KG1 (cell line): ENCODE measurements at regions not wholly inside any gene's neighbourhood (a gene's known extent, or its start where the extent isn't known, plus 50 kb on each side); places are given as distances from the start of the nearest gene placed in this dataset.

Source experiments
- DNase-seq: peaks from one replicate; lab custom pipeline; 2025; lab: John Stamatoyannopoulos, UW

DNA sequence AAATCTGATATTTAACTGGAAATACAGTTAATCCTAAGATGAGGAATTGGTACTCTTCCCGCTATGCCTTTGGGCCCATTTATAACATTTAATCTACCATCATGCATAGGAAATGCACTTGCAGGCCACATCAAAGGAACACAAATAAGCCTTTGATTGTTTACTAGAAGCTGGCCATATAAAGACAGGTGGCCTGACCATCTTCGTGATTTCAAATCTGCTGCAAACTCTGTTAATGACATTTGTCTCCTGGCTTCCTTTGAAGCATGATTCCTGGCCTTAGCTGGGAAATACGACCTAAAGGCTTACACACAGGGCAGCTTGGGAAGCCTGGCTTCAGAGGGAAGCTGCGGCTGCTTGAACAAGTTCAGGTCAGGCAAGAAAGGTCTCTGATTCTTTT, 552.1 kb downstream of the CDH26 start:
- no peak for DNase-seq

DNA sequence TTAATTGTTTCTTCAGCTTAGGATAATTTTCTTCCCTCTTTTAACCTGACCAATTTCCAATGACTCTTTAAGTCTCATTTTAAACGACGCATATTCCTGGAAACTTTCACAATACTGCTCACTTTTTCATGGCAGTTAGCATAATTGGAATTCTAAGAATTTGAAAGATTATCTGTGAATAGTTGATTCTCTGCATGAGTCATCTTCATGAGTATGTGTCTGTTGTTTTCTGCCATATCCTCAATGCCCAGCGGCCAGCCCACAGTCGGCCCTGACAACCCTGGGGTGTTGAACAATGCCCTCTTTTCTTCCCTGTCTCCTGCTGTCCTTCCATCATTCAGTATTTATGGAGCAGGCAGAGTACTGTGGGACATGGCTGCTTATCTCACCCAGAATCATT, 554.2 kb downstream of the CDH26 start:
- no peak for DNase-seq

DNA sequence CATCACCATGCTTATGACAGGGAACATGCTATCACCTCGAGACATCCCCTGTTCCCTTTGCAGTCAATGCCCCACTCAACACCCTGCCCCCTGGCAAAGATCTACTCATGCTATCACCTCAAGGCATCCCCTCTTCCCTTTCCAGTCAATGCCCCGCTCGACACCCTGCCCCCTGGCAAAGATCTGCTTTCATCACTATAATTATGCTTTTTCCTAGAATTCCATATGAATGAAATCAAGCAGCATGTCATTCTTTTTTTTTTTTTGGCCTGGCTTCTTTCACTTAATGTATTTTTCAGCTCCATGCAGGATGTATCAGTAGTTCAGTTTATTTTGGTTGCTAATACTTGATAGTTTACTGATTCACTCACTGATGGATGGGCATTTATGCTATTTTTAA, 554.9 kb downstream of the CDH26 start:
- no peak for DNase-seq

DNA sequence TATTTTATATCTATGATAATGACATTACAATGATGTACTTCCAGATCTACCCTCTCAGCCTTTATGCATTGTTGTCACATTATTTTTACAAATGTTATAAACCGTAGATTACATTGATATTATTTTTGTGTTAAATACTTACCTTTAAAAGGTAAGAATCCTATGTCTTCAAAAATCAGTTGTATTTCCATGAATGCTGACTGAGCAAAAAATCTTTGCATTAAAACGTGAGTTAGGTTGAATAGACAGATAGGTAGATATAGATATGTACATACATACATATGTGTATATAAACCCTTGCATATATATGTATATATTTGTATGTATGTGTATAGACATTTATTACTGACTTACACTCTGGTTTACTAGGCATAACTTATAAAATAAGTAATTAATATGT, 558.2 kb downstream of the CDH26 start:
- no peak for DNase-seq

DNA sequence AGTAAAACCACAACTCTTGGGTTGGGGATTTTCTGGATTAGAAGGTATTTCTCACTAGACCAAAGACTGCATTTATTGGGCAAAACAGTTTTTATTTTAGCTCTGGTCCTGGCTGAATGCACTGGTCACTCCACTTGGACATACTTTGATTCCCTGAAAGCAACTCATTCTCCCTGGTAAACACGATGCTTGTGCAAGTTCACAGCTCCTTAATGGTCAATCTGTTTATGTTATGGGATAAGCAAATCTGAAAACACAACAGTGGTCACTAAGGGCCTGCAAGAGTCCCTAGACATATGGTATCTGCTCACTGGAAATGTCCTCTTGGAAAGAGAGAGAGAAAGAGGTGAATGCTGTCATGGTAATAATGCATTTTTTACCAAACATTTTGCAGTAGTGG, 559.8 kb downstream of the CDH26 start:
- DNase-seq, result no peak

DNA sequence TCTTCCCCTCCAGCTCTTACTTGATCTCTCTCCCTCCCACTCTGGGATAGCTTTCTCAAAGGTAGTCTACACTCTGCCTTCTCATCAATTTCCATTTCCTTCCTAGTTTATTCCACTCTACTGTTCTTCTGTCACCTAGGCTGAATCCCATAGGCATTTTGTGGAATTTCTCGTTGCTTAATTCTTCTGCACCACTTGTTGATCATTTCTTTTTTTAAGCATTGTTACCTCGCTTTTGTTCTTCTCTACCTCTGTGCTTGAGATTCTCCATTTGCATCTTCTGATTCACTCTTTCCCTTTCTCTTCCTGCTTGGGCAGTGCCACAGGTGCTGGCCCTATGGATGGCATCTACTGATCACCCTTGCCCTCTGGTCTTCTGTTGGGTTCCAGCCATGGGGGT, 567.2 kb downstream of the CDH26 start:
- DNase-seq, result no peak

DNA sequence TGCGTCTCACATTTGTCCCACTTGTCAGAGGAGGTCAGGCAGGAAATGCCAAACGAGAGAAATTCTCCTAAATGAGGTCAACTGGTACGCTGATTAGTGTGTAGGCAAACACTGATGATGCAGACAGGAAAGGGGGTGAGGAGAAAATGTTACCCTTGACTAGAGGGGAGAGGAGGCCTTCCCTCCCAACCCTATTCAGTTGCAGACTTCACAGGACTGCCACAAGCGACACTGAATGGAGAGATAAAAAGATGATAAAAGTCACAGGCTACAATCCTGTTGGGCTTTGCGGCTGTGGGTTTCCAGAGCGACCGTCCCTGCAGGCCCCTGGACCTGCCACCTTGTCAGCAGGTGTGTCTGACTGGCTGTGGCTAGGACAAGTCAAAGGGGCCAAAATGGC, 569.4 kb downstream of the CDH26 start:
- DNase-seq, result no peak

DNA sequence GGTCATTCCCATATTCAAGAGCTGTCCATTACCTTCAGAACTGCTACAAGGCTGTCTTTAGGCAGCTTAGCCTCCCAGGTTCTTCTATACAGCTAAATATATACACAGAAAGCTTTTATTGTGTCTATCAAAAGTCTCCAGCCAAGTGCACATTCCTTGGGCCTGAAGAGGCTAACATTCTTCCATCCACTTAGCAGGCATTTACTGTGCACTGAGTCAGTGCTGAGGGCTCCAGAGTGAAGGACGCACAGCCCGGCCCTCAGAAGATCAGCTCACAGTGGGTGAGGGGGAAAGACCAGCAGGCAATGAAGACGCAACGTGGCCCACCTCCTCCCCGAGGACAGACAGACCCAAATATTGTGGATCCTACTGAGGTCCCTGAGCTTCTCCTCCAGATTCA, 569.9 kb downstream of the CDH26 start:
- DNase-seq, result no peak

DNA sequence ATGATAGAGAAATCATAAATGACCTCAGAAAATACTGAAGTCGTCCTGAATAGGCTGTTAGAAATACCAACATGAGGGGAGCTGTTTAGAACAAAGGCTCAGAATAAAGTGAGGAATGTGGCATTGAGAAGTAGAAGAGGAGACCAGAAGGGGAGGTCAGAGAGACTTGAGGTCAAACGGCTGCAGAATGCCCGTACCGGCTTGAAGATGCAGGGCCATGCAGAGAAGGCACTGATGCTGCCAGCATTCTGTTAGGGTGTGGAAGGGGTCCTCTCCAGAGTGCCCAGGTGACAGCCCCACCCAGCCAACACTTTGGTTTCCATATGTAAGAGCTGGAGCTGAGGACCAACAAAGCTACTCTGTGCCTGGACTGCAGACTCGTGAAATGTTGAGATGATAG, 570.9 kb downstream of the CDH26 start:
- DNase-seq, result no peak

DNA sequence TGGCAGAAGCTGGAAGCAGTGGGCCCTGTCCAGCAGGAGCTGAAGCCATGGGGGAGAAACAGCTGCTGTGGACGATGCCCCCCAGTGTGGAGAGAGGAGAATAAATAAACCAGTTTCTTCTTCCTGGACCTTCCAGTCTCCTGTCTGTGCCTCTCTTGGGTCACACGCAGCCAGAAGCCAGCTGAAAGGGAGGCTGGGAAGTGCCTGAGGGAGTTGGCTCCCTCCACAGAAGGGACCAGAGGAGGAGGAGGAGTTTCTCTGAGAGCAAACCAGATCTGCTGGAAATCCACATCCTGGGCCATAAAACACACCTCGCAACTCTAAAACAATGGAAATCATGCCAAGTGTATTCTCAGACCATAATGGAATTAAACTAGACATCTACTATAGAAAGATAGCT, 577.0 kb downstream of the CDH26 start:
- DNase-seq, result no peak

DNA sequence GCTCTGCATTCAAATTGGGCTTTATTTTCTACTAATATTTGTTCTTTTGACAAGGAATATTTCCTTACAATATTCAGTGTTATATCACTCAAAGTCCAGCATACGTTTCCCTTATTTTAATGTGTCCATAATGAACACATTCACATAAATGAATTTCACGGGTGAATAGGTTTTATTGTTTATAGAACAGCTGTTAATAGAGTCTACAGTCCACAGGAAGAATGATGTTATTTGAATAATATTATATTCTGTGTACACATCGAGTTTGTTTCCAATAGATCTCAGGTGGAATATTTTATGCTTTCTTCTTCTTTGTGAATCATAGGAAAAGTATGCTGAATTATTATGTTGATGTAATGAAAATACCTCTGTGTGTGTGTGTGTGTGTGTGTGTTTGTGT, 582.4 kb downstream of the CDH26 start:
- DNase-seq, result no peak

DNA sequence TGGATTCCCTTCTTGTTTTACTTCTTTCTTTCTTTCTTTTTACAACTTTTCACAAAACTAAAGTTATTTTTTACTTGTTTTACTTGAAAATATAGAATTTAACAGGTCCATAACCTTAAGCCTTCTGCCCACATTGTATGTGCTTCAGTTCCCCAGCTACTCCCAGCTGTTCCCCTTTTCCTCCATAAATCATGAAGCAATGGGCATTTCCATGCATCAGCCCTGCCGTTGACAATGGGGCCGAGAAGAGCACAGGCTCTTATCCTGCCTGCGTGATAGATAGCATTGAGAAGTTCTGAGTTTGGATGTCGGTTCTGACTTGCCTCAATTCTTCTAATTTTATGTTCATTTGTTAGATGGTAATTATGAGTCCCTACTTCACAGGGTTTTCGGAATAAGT, 583.8 kb downstream of the CDH26 start:
- no peak for DNase-seq

DNA sequence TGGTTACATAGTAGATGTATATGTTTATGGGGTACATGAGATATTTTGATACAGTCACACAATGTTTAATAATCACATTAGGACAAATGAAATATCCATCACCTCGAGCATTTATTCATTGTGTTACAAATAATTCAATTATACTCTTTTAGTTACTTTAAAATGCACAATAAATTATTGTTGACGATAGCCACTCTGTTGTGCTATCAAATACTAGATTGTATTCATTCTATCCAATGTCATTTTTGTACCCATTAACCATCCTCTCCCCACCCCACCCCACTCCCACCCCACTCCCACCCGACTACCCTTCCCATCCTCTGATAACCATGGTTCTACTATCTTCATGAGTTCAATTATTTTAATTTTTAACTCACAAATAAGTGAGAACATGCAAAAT, 585.4 kb downstream of the CDH26 start:
- no peak for DNase-seq

DNA sequence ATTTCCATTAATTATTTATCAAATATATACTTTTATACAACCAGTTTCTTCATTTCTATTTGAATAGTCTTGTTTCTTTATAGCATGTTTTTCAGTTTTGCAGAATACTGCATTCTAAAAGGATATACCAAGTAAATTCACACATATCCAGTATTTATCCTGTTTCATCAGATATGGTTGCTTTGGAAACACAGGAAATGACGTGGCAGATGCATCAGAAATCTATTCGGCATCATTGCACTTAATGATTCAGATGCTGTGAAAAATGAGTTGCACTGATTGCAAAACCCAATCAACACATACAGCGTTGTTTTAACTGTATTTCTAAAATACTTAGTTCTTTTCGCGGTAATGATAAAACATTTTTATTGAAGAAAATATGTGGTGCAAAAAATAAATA, 594.9 kb downstream of the CDH26 start:
- DNase-seq, result no peak

DNA sequence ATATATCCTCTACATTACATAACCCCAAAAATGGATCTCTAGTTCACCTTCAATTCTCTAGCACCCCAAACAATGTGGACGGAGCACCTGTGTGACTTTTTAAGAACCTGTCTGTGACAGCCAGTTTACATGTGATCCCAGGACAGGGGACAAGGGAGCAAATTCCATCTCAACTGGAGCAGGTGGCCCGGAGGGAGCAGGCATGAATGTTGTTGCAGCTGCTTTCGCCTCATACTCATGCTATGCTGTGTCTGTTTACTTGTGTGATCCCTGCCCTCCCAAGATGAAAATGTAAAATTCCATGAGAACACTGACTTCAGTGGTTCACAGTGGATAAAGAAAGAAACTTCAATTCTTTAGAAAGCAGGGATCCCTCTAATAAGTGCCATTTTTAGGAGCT, 600.3 kb downstream of the CDH26 start:
- no peak for DNase-seq

DNA sequence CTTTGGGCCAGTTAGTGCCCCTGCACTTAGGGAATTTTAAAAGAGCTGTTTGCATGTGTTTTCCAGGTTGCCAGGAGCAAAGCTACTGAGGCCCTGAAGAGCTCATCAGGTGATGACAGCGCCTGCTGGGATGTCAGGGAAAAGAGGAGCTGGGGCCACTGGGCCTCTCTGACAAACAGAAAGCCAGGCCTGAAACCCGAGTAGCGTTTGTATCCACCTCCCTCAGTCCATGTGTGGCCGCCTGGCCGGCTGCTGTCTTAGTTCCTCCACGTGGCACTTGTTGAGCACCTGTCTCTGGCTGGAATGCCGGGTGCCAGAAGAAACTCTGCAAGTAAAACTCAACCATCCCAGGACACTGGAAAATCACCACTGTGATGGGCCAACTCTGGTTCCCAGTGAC, 601.2 kb downstream of the CDH26 start:
- DNase-seq, result no peak

DNA sequence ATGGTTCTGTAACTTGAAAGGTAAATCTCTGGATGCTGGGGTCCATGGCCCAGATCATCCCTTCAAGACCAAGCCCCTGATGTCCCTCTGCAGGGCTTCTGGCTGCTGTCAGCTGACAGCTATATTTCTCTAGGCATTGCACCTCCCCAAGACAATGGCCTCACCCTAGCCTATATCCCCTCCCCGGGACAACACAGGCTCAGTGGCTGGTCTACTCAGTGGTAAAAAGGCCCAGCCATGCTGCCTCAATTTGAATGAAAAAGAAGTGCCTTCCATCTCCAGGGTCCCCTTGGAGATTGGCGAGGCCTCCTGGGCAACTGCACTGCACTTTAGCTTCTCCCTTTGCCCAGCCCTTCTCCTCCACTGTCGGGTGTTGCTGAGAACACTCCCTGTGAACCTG, 602.8 kb downstream of the CDH26 start:
- DNase-seq, result no peak

DNA sequence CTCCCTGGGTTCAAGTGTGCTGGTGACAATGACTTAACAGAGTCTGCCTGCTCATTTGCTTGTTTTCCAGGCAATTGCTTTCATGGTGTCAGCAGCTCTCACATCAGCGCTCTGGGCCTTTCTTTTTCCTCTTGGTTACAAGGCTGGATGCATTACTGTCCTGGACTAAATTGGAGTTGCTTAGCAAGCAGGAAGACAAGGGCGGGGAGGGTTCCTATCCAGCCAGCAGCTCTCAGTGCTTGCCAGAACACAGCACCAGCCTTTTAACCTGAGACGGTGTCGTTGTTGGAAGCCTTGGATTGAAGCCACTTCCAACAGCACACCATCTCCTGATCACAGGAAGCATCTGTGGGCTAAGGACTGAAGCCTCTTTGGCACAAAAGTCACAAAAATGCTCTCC, 606.9 kb downstream of the CDH26 start:
- DNase-seq, result no peak

DNA sequence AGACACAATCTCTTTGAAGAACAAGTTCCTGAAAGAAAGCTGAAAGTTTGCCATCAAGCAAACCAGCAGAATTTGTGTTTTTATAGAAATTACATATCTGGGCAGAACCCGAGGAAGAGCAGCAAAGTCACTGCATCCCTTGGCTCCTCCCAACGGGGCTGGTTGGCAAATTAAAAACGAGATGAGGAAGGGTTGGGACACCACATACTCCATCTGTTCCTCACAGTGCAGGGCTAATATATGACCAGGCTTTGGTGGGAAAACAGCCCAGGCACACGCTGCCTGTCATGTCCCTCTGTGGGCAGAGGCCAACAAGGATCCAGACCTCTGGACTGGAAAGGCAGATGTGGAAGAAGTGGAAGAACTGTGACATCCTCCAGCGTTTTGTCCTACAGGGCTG, 607.3 kb downstream of the CDH26 start:
- no peak for DNase-seq

DNA sequence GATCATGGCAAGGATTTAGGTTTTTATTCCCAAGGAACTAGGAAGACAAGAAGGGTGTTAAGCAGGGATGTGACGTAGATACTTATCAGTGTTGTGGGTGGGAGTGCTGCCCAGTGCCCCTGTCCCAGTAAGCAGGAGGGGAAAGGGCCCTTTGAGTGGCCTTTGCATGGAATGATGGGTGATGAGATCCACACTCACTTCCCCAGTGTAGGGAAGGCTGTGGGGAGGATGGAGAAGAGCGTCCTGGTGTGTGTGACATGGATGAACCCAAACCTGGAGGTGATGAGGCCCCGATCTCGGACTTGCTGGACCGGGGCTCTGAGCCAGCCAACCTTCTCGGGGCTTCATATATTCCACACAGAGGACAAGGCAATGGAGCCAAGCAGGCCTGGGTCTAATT, 610.9 kb downstream of the CDH26 start:
- DNase-seq, result no peak

DNA sequence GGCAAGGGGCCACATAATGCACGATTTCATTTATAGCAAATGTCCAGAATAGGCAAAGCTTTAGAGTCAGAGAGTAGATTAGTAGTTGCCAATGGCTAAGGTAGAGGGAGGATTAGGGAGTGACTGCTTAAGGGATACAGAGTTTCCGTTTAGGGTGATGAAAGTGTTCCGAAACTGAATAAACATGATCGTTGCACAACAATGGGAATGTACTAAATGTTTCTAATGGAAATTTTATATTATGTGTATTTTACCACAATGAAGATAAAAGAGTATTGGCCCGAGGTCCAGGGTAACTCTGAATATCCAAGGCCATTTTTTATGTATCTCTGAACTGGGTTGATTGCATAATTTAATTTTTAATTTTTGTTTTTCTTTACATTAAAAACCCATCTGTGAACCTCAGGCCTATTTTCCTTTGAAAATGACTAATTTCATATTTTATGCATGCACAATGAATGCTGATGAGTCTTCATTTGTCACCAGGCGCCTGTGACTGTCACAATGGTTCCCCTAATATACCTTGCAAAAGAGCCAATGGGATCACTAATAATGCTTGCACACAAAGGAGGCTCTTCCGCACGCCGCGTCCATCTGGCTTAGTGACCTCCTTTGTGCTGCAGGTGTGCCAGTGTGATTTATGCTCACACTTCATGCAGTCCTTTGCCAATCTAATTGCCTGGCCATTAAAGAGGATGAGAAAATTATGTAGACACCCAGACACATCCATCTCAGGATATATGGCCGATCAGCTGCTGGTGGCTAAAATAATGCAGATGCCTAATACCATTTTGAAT, 612.5 kb downstream of the CDH26 start:
- DNase-seq, result no peak

DNA sequence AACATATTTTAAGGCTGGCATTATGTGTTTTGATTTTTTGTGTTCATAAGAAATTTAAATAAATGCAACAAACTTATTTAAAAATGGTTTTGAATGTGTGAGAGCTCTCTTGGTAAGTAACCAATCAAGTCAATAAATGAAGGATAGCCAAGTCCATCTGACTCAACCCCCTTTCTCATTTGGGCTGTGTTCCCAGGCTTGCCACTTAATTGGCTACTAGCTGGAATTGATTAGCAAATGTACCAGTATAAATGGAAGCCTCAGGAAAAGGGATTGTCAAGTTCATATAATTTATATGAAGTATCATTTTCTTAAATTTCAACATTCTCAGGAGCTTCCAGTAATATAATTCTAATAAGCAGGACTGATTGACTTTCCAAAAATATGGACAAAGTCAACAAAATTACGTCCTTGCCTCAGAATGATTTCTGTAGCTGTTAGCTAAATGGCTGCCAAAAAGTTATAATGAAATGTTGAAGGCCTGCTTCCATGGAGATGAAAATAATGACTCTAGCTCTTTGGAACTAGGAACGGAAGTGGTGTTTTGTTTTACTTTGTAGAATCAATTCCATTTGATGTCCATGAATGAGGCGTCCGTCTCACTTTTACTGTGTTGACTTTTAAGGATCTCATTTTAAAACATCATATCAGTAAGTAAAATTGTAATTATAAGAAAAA, 614.9 kb downstream of the CDH26 start:
- no peak for DNase-seq

DNA sequence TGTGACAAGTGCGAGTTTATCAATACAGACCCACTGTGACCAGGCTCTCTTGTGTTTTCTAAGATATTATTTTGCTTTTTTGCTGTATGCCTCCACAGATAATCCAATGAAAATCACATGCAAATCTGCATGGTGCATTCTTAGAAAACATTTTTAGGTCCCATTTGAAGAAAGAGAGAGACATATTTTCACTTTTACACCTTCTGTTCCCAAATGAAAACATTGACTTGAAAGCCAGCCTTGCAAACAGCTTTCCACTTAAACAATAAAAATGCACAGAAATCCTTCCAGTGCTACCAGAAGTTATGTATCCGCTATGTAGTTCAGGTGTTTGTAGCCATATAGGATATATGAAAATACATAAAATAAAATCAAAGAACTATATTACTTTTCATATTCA, 618.0 kb downstream of the CDH26 start:
- DNase-seq, result no peak

DNA sequence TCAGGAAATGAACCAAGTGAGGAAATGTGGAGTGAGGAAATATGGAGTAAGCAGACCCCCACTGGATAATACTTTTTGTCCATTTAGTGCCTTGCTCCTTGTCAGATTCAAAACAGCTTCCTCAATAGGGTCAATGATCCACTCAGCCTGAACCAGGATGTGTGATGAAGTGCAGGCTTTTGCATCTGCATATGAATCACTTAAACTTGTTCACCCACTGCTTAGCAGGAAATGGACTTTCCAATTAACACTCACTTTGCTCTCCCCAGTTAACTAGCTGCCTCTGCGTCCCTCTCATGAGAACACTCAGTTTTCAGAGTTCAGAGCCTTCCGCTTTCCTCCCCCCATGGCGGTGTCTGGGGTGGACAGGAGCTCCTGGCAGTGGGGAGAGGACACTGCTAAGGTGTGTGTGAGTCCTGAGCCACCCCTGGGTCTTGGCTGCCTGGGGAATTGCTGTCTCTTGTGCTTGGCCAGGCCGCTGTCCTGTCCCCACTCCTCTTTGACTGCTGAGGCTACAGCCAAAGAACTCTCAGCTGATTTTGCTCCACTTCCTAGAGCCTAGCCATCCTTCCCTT, 621.8 kb downstream of the CDH26 start:
- DNase-seq, result no peak
